ENCODE measurements at regions not wholly inside any gene's neighbourhood (a gene's known extent, or its start where the extent isn't known, plus 50 kb on each side); places are given as distances from the start of the nearest gene placed in this dataset.

DNA sequence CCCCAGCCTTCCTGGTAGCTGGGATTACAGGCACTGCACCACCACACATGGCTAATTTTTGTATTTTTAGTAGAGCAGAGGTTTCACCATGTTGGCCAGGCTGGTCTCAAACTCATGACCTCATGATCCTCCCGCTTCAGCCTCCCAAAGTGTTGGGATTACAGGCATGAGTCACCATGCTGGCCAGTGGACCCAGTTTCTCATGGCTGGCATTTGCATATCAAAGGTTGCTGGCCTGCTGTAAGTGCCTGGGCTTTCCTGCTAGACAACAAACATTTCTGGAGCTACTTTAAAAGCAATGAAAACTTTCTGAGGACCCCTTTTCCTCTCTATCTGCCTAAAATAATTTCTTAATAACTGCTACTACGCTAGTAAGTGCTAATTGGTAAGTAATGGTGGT is 228.2 kb downstream of the PCDH10 start:
- Histone ChIP-seq H3K27ac (ENCODE audit: insufficient read length, low read depth, low read length) (no peak overlapping the region), H2AFZ (ENCODE audit: low read length) (no peak overlapping the region), H4K20me1 (ENCODE audit: control insufficient read depth, insufficient read depth, insufficient read length) (no peaks in the 10 kb centered on the region), H3K18ac (ENCODE audit: insufficient read length, low read depth, low read length) (no peak overlapping the region), H2BK15ac (ENCODE audit: low read depth, low read length) (no peak overlapping the region), H4K91ac (ENCODE audit: insufficient read length, low read depth, low read length) (no peak overlapping the region), H3K14ac (ENCODE audit: insufficient read depth, low read length) (no peak overlapping the region), H3K23me2 (ENCODE audit: insufficient read length, low read depth, low read length, poor library complexity, severe bottlenecking) (no peaks in the 10 kb centered on the region), H3K56ac (ENCODE audit: insufficient read length, low read depth, low read length) (no peak overlapping the region), H2AK5ac (ENCODE audit: insufficient read length, low read length) (no peak overlapping the region), H4K5ac (ENCODE audit: insufficient read length, low read depth, low read length) (no peak overlapping the region), H2BK20ac (ENCODE audit: low read depth, low read length, poor library complexity, severe bottlenecking) (no peak overlapping the region), H3T11ph (ENCODE audit: low read length) (no peak overlapping the region), H3K27me3 (ENCODE audit: insufficient read depth, low read length) (no peaks in the 10 kb centered on the region), H2BK5ac (ENCODE audit: insufficient read length, low read length) (no peak overlapping the region), H3K79me2 (ENCODE audit: insufficient read depth, low read length) (no peaks in the 10 kb centered on the region), H3K4me1 (ENCODE audit: insufficient read depth, low read length) (no peaks in the 10 kb centered on the region), H3K79me1 (ENCODE audit: insufficient read depth, low read depth, low read length, poor library complexity, severe bottlenecking) (no peaks in the 10 kb centered on the region), H3K9ac (ENCODE audit: extremely low read depth, insufficient read length, low read length) (no peak overlapping the region), H2BK120ac (ENCODE audit: low read depth, low read length, poor library complexity, severe bottlenecking) (no peak overlapping the region), H3K4me2 (ENCODE audit: insufficient read depth, insufficient read length, low read length) (no peak overlapping the region), H3K4ac (ENCODE audit: low read depth, low read length) (no peak overlapping the region), H3K9me3 (ENCODE audit: control insufficient read depth, low read depth, low read length) (no peaks in the 10 kb centered on the region), H2BK12ac (ENCODE audit: insufficient read length, low read depth, low read length) (no peak overlapping the region), H3K23ac (ENCODE audit: insufficient read length, low read depth, low read length) (no peak overlapping the region), H4K8ac (replicated peaks; ENCODE audit: insufficient read length, low read depth, low read length) (no peak overlapping the region)
- H3K27me3 Mint-ChIP-seq (ENCODE audit: low read depth) = no peaks in the 10 kb centered on the region
- no CpG with 5 or more reads among the region's 2 CpGs for WGBS (ENCODE audit: extremely low coverage, insufficient read length, low lambda C conversion rate)
- no peaks in the 10 kb centered on the region for H3K4me1 Mint-ChIP-seq
- peak; percentile 45 for DNase-seq
- no peak overlapping the region for H3K4me3 Mint-ChIP-seq
- peaks cover 3 to 5% of the 10 kb centered on the region in 2 experiments; a peak in 3 of 5 replicates for H3K9me3 Mint-ChIP-seq
- 0 out of 7 replicates have a peak overlapping the region, but pooled peaks of 1 of the 3 experiments have one; percentile 57 for H3K27ac Mint-ChIP-seq
- peaks cover 2 to 6% (median 6%) of the 10 kb centered on the region in 3 experiments; a peak in 6 of 7 replicates for H3K36me3 Mint-ChIP-seq (ENCODE audit: insufficient read depth in 1 of 3, low read depth in 3 of 3)
- TF ChIP-seq, protein P1, sequence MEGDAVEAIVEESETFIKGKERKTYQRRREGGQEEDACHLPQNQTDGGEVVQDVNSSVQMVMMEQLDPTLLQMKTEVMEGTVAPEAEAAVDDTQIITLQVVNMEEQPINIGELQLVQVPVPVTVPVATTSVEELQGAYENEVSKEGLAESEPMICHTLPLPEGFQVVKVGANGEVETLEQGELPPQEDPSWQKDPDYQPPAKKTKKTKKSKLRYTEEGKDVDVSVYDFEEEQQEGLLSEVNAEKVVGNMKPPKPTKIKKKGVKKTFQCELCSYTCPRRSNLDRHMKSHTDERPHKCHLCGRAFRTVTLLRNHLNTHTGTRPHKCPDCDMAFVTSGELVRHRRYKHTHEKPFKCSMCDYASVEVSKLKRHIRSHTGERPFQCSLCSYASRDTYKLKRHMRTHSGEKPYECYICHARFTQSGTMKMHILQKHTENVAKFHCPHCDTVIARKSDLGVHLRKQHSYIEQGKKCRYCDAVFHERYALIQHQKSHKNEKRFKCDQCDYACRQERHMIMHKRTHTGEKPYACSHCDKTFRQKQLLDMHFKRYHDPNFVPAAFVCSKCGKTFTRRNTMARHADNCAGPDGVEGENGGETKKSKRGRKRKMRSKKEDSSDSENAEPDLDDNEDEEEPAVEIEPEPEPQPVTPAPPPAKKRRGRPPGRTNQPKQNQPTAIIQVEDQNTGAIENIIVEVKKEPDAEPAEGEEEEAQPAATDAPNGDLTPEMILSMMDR (conservative IDR thresholded peaks at IDR 0.05) = no peak

All from H9 (cell line).